CD14-positive monocyte (primary cell): ENCODE measurements at regions not wholly inside any gene's neighbourhood (a gene's known extent, or its start where the extent isn't known, plus 50 kb on each side); places are given as distances from the start of the nearest gene placed in this dataset.

ENCODE experiments used
- DNase-seq, 3 donors: peaks; one replicate each; pipeline ENCODE4 v3.0.0-alpha.2; 2011 to 2022
- H2AFZ ChIP-seq: 2 replicates; pipeline ENCODE4 v1.6.0; 2012; ENCODE audit warnings: mild to moderate bottlenecking, low read depth, low read length, inconsistent platforms; ENCODE audit not compliant: insufficient read depth, poor library complexity, severe bottlenecking
- H3K27ac ChIP-seq, 2 donors: 1 replicate in 1 of 2; 2 replicates in 1 of 2; pipeline ENCODE4 v1.5.1; 2012 to 2013; ENCODE audit warnings: low read length in 2 of 2, control low read depth in 1 of 2, inconsistent platforms in 1 of 2, low read depth in 1 of 2, mild to moderate bottlenecking in 1 of 2
- H3K27me3 ChIP-seq, 2 donors: one replicate each; pipeline versions ENCODE4 v1.6.0 to v1.6.1; 2011 to 2013; ENCODE audit warnings: low read length in 2 of 2; ENCODE audit not compliant: control insufficient read depth in 2 of 2, insufficient read depth in 2 of 2
- H3K36me3 ChIP-seq, 2 donors: replicated peaks in 1 of 2; 1 replicate in 1 of 2; 2 replicates in 1 of 2; pipeline versions ENCODE4 v1.5.1 to v1.6.1; 2012 to 2013; ENCODE audit warnings: low read length in 2 of 2, control low read depth in 1 of 2, inconsistent platforms in 1 of 2, mild to moderate bottlenecking in 1 of 2; ENCODE audit not compliant: insufficient read depth in 2 of 2, control insufficient read depth in 1 of 2
- H3K4me1 ChIP-seq, 2 donors: 1 replicate in 1 of 2; 2 replicates in 1 of 2; pipeline versions ENCODE4 v1.5.1 to v1.6.1; 2012 to 2013; ENCODE audit warnings: low read length in 2 of 2, control low read depth in 1 of 2, inconsistent platforms in 1 of 2, mild to moderate bottlenecking in 1 of 2, moderate library complexity in 1 of 2; ENCODE audit not compliant: insufficient read depth in 2 of 2, control insufficient read depth in 1 of 2
- H3K4me2 ChIP-seq: replicated peaks from 2 replicates; pipeline ENCODE3; 2012; ENCODE audit warnings: low read length, moderate library complexity, mild to moderate bottlenecking; ENCODE audit not compliant: poor library complexity, severe bottlenecking; ENCODE audit errors: extremely low read depth
- H3K4me3 ChIP-seq, 3 experiments: fragments of 200-600 bp in 1 of 3; sonication (generic) in 1 of 3; replicated peaks in 1 of 3; 1 replicate in 2 of 3; 2 replicates in 1 of 3; pipeline ENCODE4 v1.5.1; 2011 to 2013; ENCODE audit warnings: low read length in 3 of 3, mild to moderate bottlenecking in 3 of 3, control low read depth in 2 of 3, low read depth in 2 of 3, inconsistent platforms in 1 of 3, moderate library complexity in 1 of 3
- H3K79me2 ChIP-seq: 2 replicates; pipeline ENCODE4 v1.6.0; 2012; ENCODE audit warnings: mild to moderate bottlenecking, control low read depth, inconsistent platforms, low read length, moderate library complexity; ENCODE audit not compliant: insufficient read depth
- H3K9ac ChIP-seq: 2 replicates; pipeline ENCODE4 v1.6.0; 2017; ENCODE audit warnings: low read length, mild to moderate bottlenecking; ENCODE audit not compliant: insufficient read depth, poor library complexity, severe bottlenecking
- H3K9me3 ChIP-seq, 2 donors: replicated peaks in 1 of 2; 1 replicate in 1 of 2; 2 replicates in 1 of 2; pipeline versions ENCODE4 v1.5.1 to v1.6.1; 2012 to 2013; ENCODE audit warnings: low read length in 2 of 2, control low read depth in 1 of 2; ENCODE audit not compliant: control insufficient read depth in 1 of 2, insufficient read depth in 1 of 2
- H4K20me1 ChIP-seq: 2 replicates; pipeline ENCODE4 v1.6.0; 2012; ENCODE audit warnings: mild to moderate bottlenecking, low read length, control low read depth, moderate library complexity; ENCODE audit not compliant: insufficient read depth
- H3K27ac Mint-ChIP-seq, 7 donors: one replicate each; pipeline ENCODE4 v1.8.0; 2020; ENCODE audit warnings: mild to moderate bottlenecking in 7 of 7, mixed read lengths in 7 of 7, moderate library complexity in 6 of 7, inconsistent platforms in 2 of 7
- H3K27me3 Mint-ChIP-seq, 3 donors: one replicate each; pipeline ENCODE4 v1.8.0; 2021 to 2022; ENCODE audit warnings: low read depth in 3 of 3, mild to moderate bottlenecking in 3 of 3, mixed read lengths in 3 of 3, moderate library complexity in 3 of 3, inconsistent platforms in 1 of 3
- H3K36me3 Mint-ChIP-seq, 2 donors: one replicate each; pipeline ENCODE4 v1.8.0; 2020; ENCODE audit warnings: mixed read lengths in 2 of 2, inconsistent platforms in 1 of 2, mild to moderate bottlenecking in 1 of 2
- H3K4me1 Mint-ChIP-seq: one replicate; pipeline ENCODE4 v1.8.0; 2020; ENCODE audit warnings: mild to moderate bottlenecking, mixed read lengths
- H3K4me3 Mint-ChIP-seq, 2 donors: one replicate each; pipeline ENCODE4 v1.8.0; 2020; ENCODE audit warnings: mild to moderate bottlenecking in 2 of 2, mixed read lengths in 2 of 2, moderate library complexity in 1 of 2
- H3K9me3 Mint-ChIP-seq, 7 donors: one replicate each; pipeline ENCODE4 v1.8.0; 2020 to 2022; ENCODE audit warnings: mixed read lengths in 7 of 7, mild to moderate bottlenecking in 6 of 7, moderate library complexity in 6 of 7, inconsistent platforms in 2 of 7
- CTCF ChIP-seq: fragments of 200-600 bp; IDR thresholded peaks from one replicate; pipeline ENCODE4 v1.8.0; 2022; ENCODE audit warnings: antibody characterized with exemption, mild to moderate bottlenecking
- WGBS: methylation state at CpG from one replicate; pipeline ENCODE4 v1.1.5; 2013; ENCODE audit warnings: missing lambda C conversion rate; ENCODE audit not compliant: insufficient coverage; 5-methylcytosine and 5-hydroxymethylcytosine counted together
- intact Hi-C, 2 donors: fragments of 100-400 bp; cut with micrococcal nuclease; formaldehyde crosslinking; loops; one replicate each; pipeline versions ENCODE4 v1.15.0 to v1.15.1; 2023

GRCh38 chr15:85986116-85986515 lies 93.6 kb upstream of the AGBL1 start:
- DNase-seq: no peak
- Mint-ChIP-seq H3K9me3 (peaks cover 0 to 17% (median 2%) of the 10 kb centered on the region in 7 donors), H3K4me1 (no peaks in the 10 kb centered on the region), H3K4me3 (no peak overlapping the region), H3K36me3 (no peaks in the 10 kb centered on the region), H3K27ac (no peak overlapping the region), H3K27me3 (peaks cover 0 to 2% (median 1%) of the 10 kb centered on the region in 3 donors)
- no peak overlapping the region for H2AFZ ChIP-seq
- no peak overlapping the region for H3K9ac ChIP-seq
- intact Hi-C loops: no loop called here
- H3K4me3 ChIP-seq: no peak overlapping the region
- H3K36me3 ChIP-seq: no peaks in the 10 kb centered on the region
- no peaks in the 10 kb centered on the region for H4K20me1 ChIP-seq
- H3K4me1 ChIP-seq: no peaks in the 10 kb centered on the region
- no peaks in the 10 kb centered on the region for H3K27me3 ChIP-seq
- H3K27ac ChIP-seq: no peak overlapping the region
- WGBS: 80% methylated on average over 2 of the region's 4 CpGs
- H3K9me3 ChIP-seq: no peaks in the 10 kb centered on the region
- H3K4me2 ChIP-seq: no peak overlapping the region
- TF ChIP-seq CTCF: no peak
- H3K79me2 ChIP-seq: no peaks in the 10 kb centered on the region

- TF ChIP-seq CTCF: no peak
- DNase-seq: no peak
- no peak overlapping the region for H3K27ac Mint-ChIP-seq
- Histone ChIP-seq H3K9me3 (no peaks in the 10 kb centered on the region), H4K20me1 (no peaks in the 10 kb centered on the region), H3K9ac (no peak overlapping the region), H3K27me3 (no peaks in the 10 kb centered on the region), H3K79me2 (no peaks in the 10 kb centered on the region), H3K4me3 (no peak overlapping the region), H3K4me1 (no peaks in the 10 kb centered on the region), H3K4me2 (no peak overlapping the region), H2AFZ (no peak overlapping the region), H3K36me3 (no peaks in the 10 kb centered on the region), H3K27ac (no peak overlapping the region)
- H3K9me3 Mint-ChIP-seq: peaks cover 0 to 17% (median 2%) of the 10 kb centered on the region in 7 donors
- no peaks in the 10 kb centered on the region for H3K36me3 Mint-ChIP-seq
- WGBS: no CpG with 5 or more reads among the region's 4 CpGs
- no peak overlapping the region for H3K4me3 Mint-ChIP-seq
- no peaks in the 10 kb centered on the region for H3K4me1 Mint-ChIP-seq
- H3K27me3 Mint-ChIP-seq: peaks cover 0 to 2% (median 1%) of the 10 kb centered on the region in 3 donors
- intact Hi-C loops: no loop called here
These were observed 92.9 kb upstream of the AGBL1 start for GRCh38 chr15:85986741-85987140.
